Mesenchymal stem cell (in vitro differentiated cells and primary cell): ENCODE measurements at regions not wholly inside any gene's neighbourhood (a gene's known extent, or its start where the extent isn't known, plus 50 kb on each side); places are given as distances from the start of the nearest gene placed in this dataset.
"Not testable (repeated sequence)": the region's sequence is repeated elsewhere in the genome, so short reads cannot be mapped to it uniquely, and the experiment has no call there.

Experiments
- DNase-seq: peaks from one replicate; pipeline ENCODE4 v3.0.0-alpha.2; 2013
- H2AFZ ChIP-seq: one replicate; pipeline ENCODE4 v1.6.1; 2013; ENCODE audit warnings: low read depth, mild to moderate bottlenecking, control low read depth, inconsistent platforms, low read length, moderate library complexity
- H2AK5ac ChIP-seq: 2 replicates; pipeline ENCODE4 v1.6.1; 2013; ENCODE audit warnings: low read length, moderate library complexity, mild to moderate bottlenecking, inconsistent platforms; ENCODE audit not compliant: severe bottlenecking
- H2BK120ac ChIP-seq: one replicate; pipeline ENCODE4 v1.6.1; 2013; ENCODE audit warnings: low read depth, mild to moderate bottlenecking, inconsistent platforms, low read length, moderate library complexity
- H2BK12ac ChIP-seq, 2 experiments: one replicate each; pipeline ENCODE4 v1.6.1; 2013; ENCODE audit warnings: inconsistent platforms in 2 of 2, low read length in 2 of 2, mild to moderate bottlenecking in 2 of 2, moderate library complexity in 2 of 2, control low read depth in 1 of 2
- H2BK15ac ChIP-seq: one replicate; pipeline ENCODE4 v1.6.1; 2013; ENCODE audit warnings: mild to moderate bottlenecking, low read depth, inconsistent platforms; ENCODE audit not compliant: poor library complexity, severe bottlenecking
- H2BK5ac ChIP-seq: 2 replicates; pipeline ENCODE4 v1.6.1; 2013; ENCODE audit warnings: low read depth, mild to moderate bottlenecking, low read length, control low read depth, inconsistent platforms; ENCODE audit not compliant: poor library complexity, severe bottlenecking
- H3K14ac ChIP-seq, 2 experiments: one replicate each; pipeline ENCODE4 v1.6.1; 2013; ENCODE audit warnings: inconsistent platforms in 2 of 2, low read length in 2 of 2, control low read depth in 1 of 2, mild to moderate bottlenecking in 1 of 2, moderate library complexity in 1 of 2
- H3K18ac ChIP-seq, 2 experiments: one replicate each; pipeline ENCODE4 v1.6.1; 2013; ENCODE audit warnings: inconsistent platforms in 2 of 2, low read length in 2 of 2, control low read depth in 1 of 2, low read depth in 1 of 2, mild to moderate bottlenecking in 1 of 2
- H3K23ac ChIP-seq, 2 experiments: one replicate each; pipeline ENCODE4 v1.6.1; 2013; ENCODE audit warnings: inconsistent platforms in 2 of 2, low read length in 2 of 2, mild to moderate bottlenecking in 2 of 2, moderate library complexity in 2 of 2, control low read depth in 1 of 2
- H3K27ac ChIP-seq: 2 replicates; pipeline ENCODE4 v1.5.1; 2013; ENCODE audit warnings: mild to moderate bottlenecking, moderate library complexity, low read length, control low read depth, inconsistent platforms; ENCODE audit not compliant: poor library complexity, severe bottlenecking
- H3K27me3 ChIP-seq, 2 experiments: 2 replicates each; pipeline versions ENCODE4 v1.6.1 to v1.7.0; 2013; ENCODE audit warnings: low read length in 2 of 2, mild to moderate bottlenecking in 2 of 2, moderate library complexity in 2 of 2, control low read depth in 1 of 2, inconsistent platforms in 1 of 2; ENCODE audit not compliant: control insufficient read depth in 1 of 2, insufficient read depth in 1 of 2
- H3K36me3 ChIP-seq, 2 experiments: 2 replicates each; pipeline versions ENCODE4 v1.6.1 to v1.7.0; 2013; ENCODE audit warnings: low read length in 2 of 2, control low read depth in 1 of 2, inconsistent platforms in 1 of 2, low read depth in 1 of 2, mild to moderate bottlenecking in 1 of 2; ENCODE audit not compliant: insufficient read depth in 2 of 2, control insufficient read depth in 1 of 2
- H3K4ac ChIP-seq, 2 experiments: one replicate each; pipeline ENCODE4 v1.6.1; 2013; ENCODE audit warnings: inconsistent platforms in 2 of 2, low read length in 2 of 2, mild to moderate bottlenecking in 2 of 2, moderate library complexity in 2 of 2, control low read depth in 1 of 2, low read depth in 1 of 2
- H3K4me1 ChIP-seq: 2 replicates; pipeline ENCODE4 v1.6.1; 2013; ENCODE audit warnings: low read depth, low read length, control low read depth; ENCODE audit not compliant: control insufficient read depth, insufficient read depth
- H3K4me2 ChIP-seq: 2 replicates; pipeline ENCODE4 v1.6.1; 2013; ENCODE audit warnings: low read length, mild to moderate bottlenecking, inconsistent platforms; ENCODE audit not compliant: poor library complexity, severe bottlenecking
- H3K4me3 ChIP-seq, 2 experiments: 2 replicates each; pipeline versions ENCODE4 v1.5.1 to v1.7.0; 2013; ENCODE audit warnings: low read length in 2 of 2, mild to moderate bottlenecking in 2 of 2, control low read depth in 1 of 2, low read depth in 1 of 2; ENCODE audit not compliant: insufficient read depth in 1 of 2
- H3K79me1 ChIP-seq: replicated peaks from 2 replicates; pipeline ENCODE4 v1.6.1; 2013; ENCODE audit warnings: mild to moderate bottlenecking, control low read depth, low read length, inconsistent platforms; ENCODE audit not compliant: poor library complexity, severe bottlenecking
- H3K9ac ChIP-seq: 2 replicates; pipeline ENCODE4 v1.7.0; 2013; ENCODE audit warnings: mild to moderate bottlenecking, low read length, moderate library complexity
- H3K9me3 ChIP-seq: 2 replicates; pipeline ENCODE4 v1.7.0; 2013; ENCODE audit warnings: mild to moderate bottlenecking, low read length; ENCODE audit not compliant: control insufficient read depth
- H4K8ac ChIP-seq: one replicate; pipeline ENCODE4 v1.6.1; 2013; ENCODE audit warnings: inconsistent platforms, mild to moderate bottlenecking, low read length, moderate library complexity
- H4K91ac ChIP-seq: one replicate; pipeline ENCODE4 v1.6.1; 2013; ENCODE audit warnings: mild to moderate bottlenecking, low read length, inconsistent platforms
- WGBS: methylation state at CpG from one replicate; pipeline ENCODE4 v1.1.7; 2013; ENCODE audit warnings: mixed read lengths; 5-methylcytosine and 5-hydroxymethylcytosine counted together

- Histone ChIP-seq H3K18ac (no peak overlapping the region), H3K27ac (no peak overlapping the region), H3K4me1 (peaks cover 1% of the 10 kb centered on the region), H3K4me3 (no peak overlapping the region), H2BK5ac (no peak overlapping the region), H2BK120ac (no peak overlapping the region), H3K9ac (no peak overlapping the region), H2BK15ac (no peak overlapping the region), H4K91ac (no peak overlapping the region), H2AFZ (no peak overlapping the region), H3K27me3 (peaks cover 0 to 59% of the 10 kb centered on the region in 2 experiments), H4K8ac (no peak overlapping the region), H3K14ac (no peak overlapping the region), H3K36me3 (no peaks in the 10 kb centered on the region), H2AK5ac (no peak overlapping the region), H3K9me3 (peaks cover 14% of the 10 kb centered on the region), H3K23ac (no peak overlapping the region), H2BK12ac (no peak overlapping the region), H3K4ac (no peak overlapping the region), H3K79me1 (no peaks in the 10 kb centered on the region), H3K4me2 (no peak overlapping the region)
- WGBS, result 73% methylated on average over 13 of the region's 14 CpGs
- DNase-seq, result no peak
These were observed 60.8 kb upstream of the TMPRSS2 start for GRCh38 chr21:41568606-41569385.

- 78% methylated on average over 25 of the region's 25 CpGs for WGBS
- H3K9ac ChIP-seq, result no peak overlapping the region
- peaks cover 0 to 67% of the 10 kb centered on the region in 2 experiments for H3K27me3 ChIP-seq
- H3K36me3 ChIP-seq, result no peaks in the 10 kb centered on the region
- no peak overlapping the region for H3K4ac ChIP-seq
- H3K14ac ChIP-seq, result no peak overlapping the region
- no peak overlapping the region for H2BK5ac ChIP-seq
- H3K4me2 ChIP-seq, result no peak overlapping the region
- H2BK12ac ChIP-seq, result no peak overlapping the region
- H2BK120ac ChIP-seq, result no peak overlapping the region
- H3K9me3 ChIP-seq, result peaks cover 14% of the 10 kb centered on the region
- H4K91ac ChIP-seq, result no peak overlapping the region
- peaks cover 1% of the 10 kb centered on the region for H3K4me1 ChIP-seq
- no peak overlapping the region for H3K4me3 ChIP-seq
- no peak overlapping the region for H2BK15ac ChIP-seq
- H2AK5ac ChIP-seq, result no peak overlapping the region
- no peak overlapping the region for H3K18ac ChIP-seq
- no peaks in the 10 kb centered on the region for H3K79me1 ChIP-seq
- no peak overlapping the region for H3K23ac ChIP-seq
- no peak overlapping the region for H2AFZ ChIP-seq
- no peak overlapping the region for H3K27ac ChIP-seq
- no peak overlapping the region for H4K8ac ChIP-seq
- DNase-seq, result no peak
These were observed 60.0 kb upstream of the TMPRSS2 start for GRCh38 chr21:41567901-41568510.

- not testable (repeated sequence) for DNase-seq, H3K4me1 ChIP-seq, H3K27ac ChIP-seq, H3K18ac ChIP-seq, H3K36me3 ChIP-seq, H4K8ac ChIP-seq, H3K4ac ChIP-seq, H3K4me3 ChIP-seq, H3K9ac ChIP-seq, H2BK5ac ChIP-seq, H2AFZ ChIP-seq, H2AK5ac ChIP-seq, H3K4me2 ChIP-seq, H3K23ac ChIP-seq, H3K79me1 ChIP-seq, H2BK12ac ChIP-seq, H2BK120ac ChIP-seq, H2BK15ac ChIP-seq, H4K91ac ChIP-seq, H3K14ac ChIP-seq
- H3K27me3 ChIP-seq, result peaks cover 0 to 68% of the 10 kb centered on the region in 2 experiments
- 56% methylated on average over 2 of the region's 2 CpGs for WGBS
- peaks cover 14% of the 10 kb centered on the region for H3K9me3 ChIP-seq
These were observed 59.3 kb upstream of the TMPRSS2 start for GRCh38 chr21:41567237-41567636.

- WGBS, result 77% methylated on average over 2 of the region's 3 CpGs
- H4K8ac ChIP-seq, result no peak overlapping the region
- no peak overlapping the region for H2BK5ac ChIP-seq
- H3K18ac ChIP-seq, result no peak overlapping the region
- H3K14ac ChIP-seq, result no peak overlapping the region
- H3K27ac ChIP-seq, result no peak overlapping the region
- H3K9me3 ChIP-seq, result peaks cover 8% of the 10 kb centered on the region
- no peak overlapping the region for H3K4ac ChIP-seq
- peaks cover 2 to 61% of the 10 kb centered on the region in 2 experiments for H3K27me3 ChIP-seq
- H3K4me3 ChIP-seq, result no peak overlapping the region
- no peak overlapping the region for H4K91ac ChIP-seq
- H3K4me2 ChIP-seq, result no peak overlapping the region
- no peak overlapping the region for H2BK15ac ChIP-seq
- no peak overlapping the region for H2BK120ac ChIP-seq
- H3K36me3 ChIP-seq, result no peaks in the 10 kb centered on the region
- H3K79me1 ChIP-seq, result no peaks in the 10 kb centered on the region
- no peak for DNase-seq
- no peak overlapping the region for H3K9ac ChIP-seq
- no peak overlapping the region for H2BK12ac ChIP-seq
- H3K4me1 ChIP-seq, result peaks cover 3% of the 10 kb centered on the region
- no peak overlapping the region for H2AFZ ChIP-seq
- H3K23ac ChIP-seq, result no peak overlapping the region
- H2AK5ac ChIP-seq, result no peak overlapping the region
These were observed 58.6 kb upstream of the TMPRSS2 start for GRCh38 chr21:41566500-41567014.
